Keratinocyte (primary cell): ENCODE measurements at regions not wholly inside any gene's neighbourhood (a gene's known extent, or its start where the extent isn't known, plus 50 kb on each side); places are given as distances from the start of the nearest gene placed in this dataset.

Experiments
- EZH2 ChIP-seq: IDR thresholded peaks from one replicate; pipeline ENCODE4 v1.6.1; 2012; ENCODE audit warnings: inconsistent platforms, mild to moderate bottlenecking, low read length, moderate library complexity
- TF ChIP-seq, protein P1 (sequence below), 3 experiments: IDR thresholded peaks in 1 of 3; conservative IDR thresholded peaks in 1 of 3; optimal IDR thresholded peaks in 1 of 3; 2 replicates in 2 of 3; 3 replicates in 1 of 3; pipeline versions ENCODE3 to v1.5.1; 2011; ENCODE audit warnings: low read length in 3 of 3, mild to moderate bottlenecking in 3 of 3, moderate library complexity in 2 of 3, control low read depth in 1 of 3, inconsistent platforms in 1 of 3; ENCODE audit not compliant: insufficient read depth in 2 of 3; ENCODE audit errors: extremely low read depth in 1 of 3

DNA sequence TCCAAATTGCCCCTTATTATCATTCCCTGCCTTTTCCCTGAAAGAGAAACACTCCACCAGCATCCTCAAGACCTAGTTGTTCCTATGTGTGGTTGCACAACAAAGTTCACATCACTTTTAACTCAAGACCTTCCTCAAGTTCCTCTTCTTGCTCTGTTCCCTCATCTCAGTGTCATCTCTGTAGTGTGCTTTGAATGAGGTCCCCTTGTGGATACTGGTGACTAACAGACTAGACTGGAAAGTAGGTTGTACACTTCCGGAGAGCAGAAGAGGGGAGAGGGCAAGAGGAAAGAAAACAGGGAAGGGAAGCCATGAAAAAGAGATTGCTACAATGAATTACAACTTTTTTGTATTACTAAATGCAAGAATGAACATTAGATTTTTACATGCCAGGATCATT is 853.8 kb downstream of the USP25 start:
- TF ChIP-seq, protein P1, sequence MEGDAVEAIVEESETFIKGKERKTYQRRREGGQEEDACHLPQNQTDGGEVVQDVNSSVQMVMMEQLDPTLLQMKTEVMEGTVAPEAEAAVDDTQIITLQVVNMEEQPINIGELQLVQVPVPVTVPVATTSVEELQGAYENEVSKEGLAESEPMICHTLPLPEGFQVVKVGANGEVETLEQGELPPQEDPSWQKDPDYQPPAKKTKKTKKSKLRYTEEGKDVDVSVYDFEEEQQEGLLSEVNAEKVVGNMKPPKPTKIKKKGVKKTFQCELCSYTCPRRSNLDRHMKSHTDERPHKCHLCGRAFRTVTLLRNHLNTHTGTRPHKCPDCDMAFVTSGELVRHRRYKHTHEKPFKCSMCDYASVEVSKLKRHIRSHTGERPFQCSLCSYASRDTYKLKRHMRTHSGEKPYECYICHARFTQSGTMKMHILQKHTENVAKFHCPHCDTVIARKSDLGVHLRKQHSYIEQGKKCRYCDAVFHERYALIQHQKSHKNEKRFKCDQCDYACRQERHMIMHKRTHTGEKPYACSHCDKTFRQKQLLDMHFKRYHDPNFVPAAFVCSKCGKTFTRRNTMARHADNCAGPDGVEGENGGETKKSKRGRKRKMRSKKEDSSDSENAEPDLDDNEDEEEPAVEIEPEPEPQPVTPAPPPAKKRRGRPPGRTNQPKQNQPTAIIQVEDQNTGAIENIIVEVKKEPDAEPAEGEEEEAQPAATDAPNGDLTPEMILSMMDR (optimal IDR thresholded peaks at IDR 0.05 in 1 of 3, IDR thresholded peaks at IDR 0.05 in 1 of 3, conservative IDR thresholded peaks at IDR 0.05 in 1 of 3; ENCODE audit: extremely low read depth in 1 of 3, insufficient read depth in 2 of 3, low read length in 3 of 3), result no peak
- TF ChIP-seq EZH2, result no peak
